Neural crest cell (in vitro differentiated cells): ENCODE measurements at regions not wholly inside any gene's neighbourhood (a gene's known extent, or its start where the extent isn't known, plus 50 kb on each side); places are given as distances from the start of the nearest gene placed in this dataset.

Source experiments
- DNase-seq: peaks from one replicate; pipeline ENCODE4 v3.0.0; 2021; ENCODE audit warnings: low read depth, mixed read lengths, low spot score
- H3K27ac Mint-ChIP-seq: one replicate; pipeline ENCODE4 v1.8.0; 2021; ENCODE audit warnings: mild to moderate bottlenecking, mixed read lengths; ENCODE audit not compliant: unreplicated experiment
- H3K27me3 Mint-ChIP-seq: 2 replicates; pipeline ENCODE4 v1.8.0; 2021; ENCODE audit warnings: low read depth, mild to moderate bottlenecking, mixed read lengths
- H3K36me3 Mint-ChIP-seq: 2 replicates; pipeline ENCODE4 v1.8.0; 2021; ENCODE audit warnings: low read depth, mild to moderate bottlenecking, mixed read lengths
- H3K4me1 Mint-ChIP-seq: 2 replicates; pipeline ENCODE4 v1.8.0; 2021; ENCODE audit warnings: mixed read lengths
- H3K4me3 Mint-ChIP-seq: one replicate; pipeline ENCODE4 v1.8.0; 2021; ENCODE audit warnings: mild to moderate bottlenecking, mixed read lengths
- H3K9me3 Mint-ChIP-seq: 2 replicates; pipeline ENCODE4 v1.8.0; 2021; ENCODE audit warnings: mixed read lengths
- CTCF ChIP-seq: fragments of 200-600 bp; sonication (generic); conservative IDR thresholded peaks from 2 replicates; pipeline ENCODE4 v1.5.0; 2021; ENCODE audit warnings: antibody characterized with exemption, mild to moderate bottlenecking

- Mint-ChIP-seq H3K27ac (no peak overlapping the region), H3K36me3 (no peaks in the 10 kb centered on the region), H3K27me3 (no peaks in the 10 kb centered on the region), H3K4me1 (no peaks in the 10 kb centered on the region), H3K9me3 (no peaks in the 10 kb centered on the region), H3K4me3 (no peak overlapping the region)
- no peak for TF ChIP-seq CTCF
- DNase-seq = no peak
These were observed 1248.0 kb downstream of the MAT2B start for GRCh38 chr5:164753434-164753833.

GRCh38 chr5:164763206-164763605, 1257.8 kb downstream of the MAT2B start:
- Mint-ChIP-seq H3K27ac (no peak overlapping the region), H3K36me3 (no peaks in the 10 kb centered on the region), H3K4me3 (no peak overlapping the region), H3K9me3 (no peaks in the 10 kb centered on the region), H3K4me1 (no peaks in the 10 kb centered on the region), H3K27me3 (no peaks in the 10 kb centered on the region)
- no peak for DNase-seq
- no peak for TF ChIP-seq CTCF

GRCh38 chr5:164772122-164772521, 1266.7 kb downstream of the MAT2B start:
- no peak for TF ChIP-seq CTCF
- Mint-ChIP-seq H3K9me3 (no peaks in the 10 kb centered on the region), H3K27ac (no peak overlapping the region), H3K4me3 (no peak overlapping the region), H3K27me3 (no peaks in the 10 kb centered on the region), H3K4me1 (no peaks in the 10 kb centered on the region), H3K36me3 (no peaks in the 10 kb centered on the region)
- no peak for DNase-seq

- H3K27me3 Mint-ChIP-seq = no peaks in the 10 kb centered on the region
- H3K9me3 Mint-ChIP-seq = no peaks in the 10 kb centered on the region
- no peak for DNase-seq
- no peak for TF ChIP-seq CTCF
- no peak overlapping the region for H3K27ac Mint-ChIP-seq
- no peaks in the 10 kb centered on the region for H3K4me1 Mint-ChIP-seq
- no peak overlapping the region for H3K4me3 Mint-ChIP-seq
- H3K36me3 Mint-ChIP-seq = no peaks in the 10 kb centered on the region
These were observed 1278.8 kb downstream of the MAT2B start for GRCh38 chr5:164784230-164784629.

- Mint-ChIP-seq H3K36me3 (peaks cover 6% of the 10 kb centered on the region), H3K4me1 (no peaks in the 10 kb centered on the region), H3K9me3 (peaks cover 10% of the 10 kb centered on the region), H3K27me3 (no peaks in the 10 kb centered on the region), H3K27ac (no peak overlapping the region), H3K4me3 (no peak overlapping the region)
- DNase-seq = no peak
- TF ChIP-seq CTCF = no peak
These were observed 1292.7 kb downstream of the MAT2B start for GRCh38 chr5:164798110-164798509.

- Mint-ChIP-seq H3K27me3 (no peaks in the 10 kb centered on the region), H3K9me3 (peaks cover 10% of the 10 kb centered on the region), H3K36me3 (peaks cover 6% of the 10 kb centered on the region), H3K4me1 (no peaks in the 10 kb centered on the region), H3K27ac (no peak overlapping the region), H3K4me3 (no peak overlapping the region)
- TF ChIP-seq CTCF = no peak
- no peak for DNase-seq
These were observed 1294.0 kb downstream of the MAT2B start for GRCh38 chr5:164799391-164799790.
